IMR-90 (cell line): ENCODE measurements at regions not wholly inside any gene's neighbourhood (a gene's known extent, or its start where the extent isn't known, plus 50 kb on each side); places are given as distances from the start of the nearest gene placed in this dataset.

Experiments used
- ATAC-seq: fragments of 200-7000 bp; cut with Tn5 transposase; 2 replicates; pipeline ENCODE4 v1.9.1; 2020; ENCODE audit warnings: low read depth, mild to moderate bottlenecking, moderate library complexity
- BruUV-seq: library from RNA; stranded (reverse); fragments of 400-500 nt; replicated peaks from 2 replicates; lab custom pipeline; 2021; lab: Mats Ljungman, UMichigan
- CTCF ChIA-PET: fragments of 300-600 bp; formaldehyde crosslinking; extraction: SDS; loops from one replicate; lab custom pipeline; 2021; ENCODE audit warnings: antibody characterized with exemption; lab: Yijun Ruan, JAX
- POLR2A ChIA-PET: fragments of 300-600 bp; sonication (Branson Sonifier 250); formaldehyde crosslinking; loops from one replicate; lab custom pipeline; 2022; ENCODE audit warnings: antibody characterized with exemption; ENCODE audit not compliant: unreplicated experiment; lab: Charles Lee
- DNase-seq: peaks from one replicate; pipeline ENCODE4 v3.0.0; 2013
- H2AFZ ChIP-seq: replicated peaks from 2 replicates; pipeline ENCODE3; 2013; ENCODE audit warnings: low read length, mild to moderate bottlenecking; ENCODE audit not compliant: poor library complexity
- H2AK5ac ChIP-seq: 2 replicates; pipeline ENCODE4 v1.6.1; 2013; ENCODE audit warnings: low read depth, low read length, inconsistent platforms
- H2AK9ac ChIP-seq: replicated peaks from 2 replicates; pipeline ENCODE3; 2013; ENCODE audit warnings: mild to moderate bottlenecking, low read depth, low read length, moderate library complexity; ENCODE audit not compliant: poor library complexity
- H2BK120ac ChIP-seq: 2 replicates; pipeline ENCODE4 v1.6.1; 2013; ENCODE audit warnings: low read depth, low read length, inconsistent platforms
- H2BK15ac ChIP-seq: 3 replicates; pipeline ENCODE4 v1.6.1; 2013; ENCODE audit warnings: low read depth, low read length, inconsistent platforms
- H2BK20ac ChIP-seq: 2 replicates; pipeline ENCODE4 v1.6.1; 2013; ENCODE audit warnings: low read depth, mild to moderate bottlenecking, inconsistent platforms, low read length, moderate library complexity
- H2BK5ac ChIP-seq: 2 replicates; pipeline ENCODE4 v1.6.1; 2013; ENCODE audit warnings: mild to moderate bottlenecking, low read depth, low read length, inconsistent platforms; ENCODE audit not compliant: poor library complexity, severe bottlenecking
- H3K14ac ChIP-seq: replicated peaks from 2 replicates; pipeline ENCODE4 v1.6.1; 2013; ENCODE audit warnings: low read depth, low read length, inconsistent platforms
- H3K18ac ChIP-seq: 2 replicates; pipeline ENCODE4 v1.6.1; 2013; ENCODE audit warnings: low read depth, low read length, control low read depth
- H3K23ac ChIP-seq: 2 replicates; pipeline ENCODE4 v1.6.1; 2013; ENCODE audit warnings: low read depth, low read length, inconsistent platforms
- H3K27ac ChIP-seq: 2 replicates; pipeline ENCODE4 v1.5.1; 2013; ENCODE audit warnings: mild to moderate bottlenecking, control low read depth, low read length; ENCODE audit not compliant: insufficient read depth
- H3K27me3 ChIP-seq: 2 replicates; pipeline ENCODE4 v1.6.1; 2013; ENCODE audit warnings: low read length; ENCODE audit not compliant: control insufficient read depth, insufficient read depth
- H3K36me3 ChIP-seq: 2 replicates; pipeline ENCODE4 v1.6.1; 2013; ENCODE audit warnings: low read length, mixed read lengths; ENCODE audit not compliant: control insufficient read depth, insufficient read depth
- H3K4ac ChIP-seq: 2 replicates; pipeline ENCODE4 v1.6.1; 2013; ENCODE audit warnings: low read depth, low read length, inconsistent platforms
- H3K4me1 ChIP-seq: 2 replicates; pipeline ENCODE4 v1.6.1; 2013; ENCODE audit warnings: low read length, mixed read lengths; ENCODE audit not compliant: control insufficient read depth, insufficient read depth
- H3K4me2 ChIP-seq: 2 replicates; pipeline ENCODE4 v1.6.1; 2013; ENCODE audit warnings: low read depth, mild to moderate bottlenecking, control low read depth, low read length, moderate library complexity
- H3K4me3 ChIP-seq: 2 replicates; pipeline ENCODE4 v1.5.1; 2013; ENCODE audit warnings: low read depth, mild to moderate bottlenecking, control low read depth, low read length, moderate library complexity; ENCODE audit not compliant: insufficient read depth
- H3K56ac ChIP-seq: 2 replicates; pipeline ENCODE4 v1.6.1; 2013; ENCODE audit warnings: low read length, inconsistent platforms; ENCODE audit not compliant: insufficient read depth; ENCODE audit errors: extremely low read depth
- H3K79me1 ChIP-seq, 2 experiments: 2 replicates each; pipeline ENCODE4 v1.6.1; 2013; ENCODE audit warnings: low read length in 2 of 2, inconsistent platforms in 1 of 2, low read depth in 1 of 2
- H3K9ac ChIP-seq: 2 replicates; pipeline ENCODE4 v1.6.1; 2013; ENCODE audit warnings: low read depth, low read length, control low read depth
- H3K9me1 ChIP-seq: 2 replicates; pipeline ENCODE4 v1.6.1; 2013; ENCODE audit warnings: low read length, inconsistent platforms; ENCODE audit not compliant: insufficient read depth
- H3K9me3 ChIP-seq: 2 replicates; pipeline ENCODE4 v1.6.1; 2013; ENCODE audit warnings: low read length; ENCODE audit not compliant: control insufficient read depth, insufficient read depth
- H4K20me1 ChIP-seq: 2 replicates; pipeline ENCODE4 v1.6.1; 2013; ENCODE audit warnings: low read length, inconsistent platforms; ENCODE audit not compliant: insufficient read depth
- H4K5ac ChIP-seq: 2 replicates; pipeline ENCODE4 v1.6.1; 2013; ENCODE audit warnings: mild to moderate bottlenecking, low read depth, low read length, control low read depth
- H4K8ac ChIP-seq, 2 experiments: 2 replicates each; pipeline ENCODE4 v1.6.1; 2013; ENCODE audit warnings: low read depth in 2 of 2, low read length in 2 of 2, control low read depth in 1 of 2, inconsistent platforms in 1 of 2
- H4K91ac ChIP-seq: 2 replicates; pipeline ENCODE4 v1.6.1; 2013; ENCODE audit warnings: low read depth, low read length, inconsistent platforms; ENCODE audit not compliant: insufficient read depth
- BHLHE40 ChIP-seq: fragments of 150-350 bp; IDR thresholded peaks from 2 replicates; pipeline ENCODE4 v1.6.1; 2016; ENCODE audit warnings: mild to moderate bottlenecking, low read depth, low read length
- CEBPB ChIP-seq: IDR thresholded peaks from 2 replicates; pipeline ENCODE4 v1.6.1; 2012; ENCODE audit warnings: low read depth, low read length, improper control_type of control experiment
- CHD1 ChIP-seq: IDR thresholded peaks from 2 replicates; pipeline ENCODE4 v1.6.1; 2012; ENCODE audit warnings: low read depth, low read length, improper control_type of control experiment
- CTCF ChIP-seq: conservative IDR thresholded peaks from 2 replicates; pipeline ENCODE4 v1.5.1; 2012; ENCODE audit warnings: mild to moderate bottlenecking, low read depth, low read length, improper control_type of control experiment
- ELK1 ChIP-seq: fragments of 150-350 bp; IDR thresholded peaks from 2 replicates; pipeline ENCODE4 v1.6.1; 2016; ENCODE audit warnings: low read depth, mild to moderate bottlenecking, low read length, moderate library complexity, borderline replicate concordance
- FOS ChIP-seq: fragments of 150-350 bp; IDR thresholded peaks from 2 replicates; pipeline ENCODE4 v1.6.1; 2016; ENCODE audit warnings: low read depth, low read length
- MAFK ChIP-seq: IDR thresholded peaks from 2 replicates; pipeline ENCODE4 v1.6.1; 2012; ENCODE audit warnings: low read depth, low read length, improper control_type of control experiment
- MAZ ChIP-seq: IDR thresholded peaks from 2 replicates; pipeline ENCODE4 v1.6.1; 2012; ENCODE audit warnings: low read depth, mild to moderate bottlenecking, low read length, improper control_type of control experiment, moderate library complexity, borderline replicate concordance
- MXI1 ChIP-seq: IDR thresholded peaks from 2 replicates; pipeline ENCODE4 v1.6.1; 2012; ENCODE audit warnings: low read depth, mild to moderate bottlenecking, low read length, moderate library complexity, borderline replicate concordance
- NFE2L2 ChIP-seq: fragments of 150-350 bp; IDR thresholded peaks from 2 replicates; pipeline ENCODE4 v1.6.1; 2016; ENCODE audit warnings: low read depth, mild to moderate bottlenecking, low read length
- POLR2A ChIP-seq: IDR thresholded peaks from 2 replicates; pipeline ENCODE4 v1.6.1; 2012; ENCODE audit warnings: mild to moderate bottlenecking, low read depth, low read length
- RAD21 ChIP-seq: IDR thresholded peaks from 2 replicates; pipeline ENCODE4 v1.6.1; 2012; ENCODE audit warnings: low read length, improper control_type of control experiment
- RCOR1 ChIP-seq: IDR thresholded peaks from 2 replicates; pipeline ENCODE4 v1.6.1; 2012; ENCODE audit warnings: mild to moderate bottlenecking, low read length, improper control_type of control experiment; ENCODE audit not compliant: insufficient replicate concordance
- RFX5 ChIP-seq: IDR thresholded peaks from 2 replicates; pipeline ENCODE4 v1.8.0; 2012; ENCODE audit warnings: low read depth, mild to moderate bottlenecking, low read length, moderate library complexity
- SMC3 ChIP-seq: fragments of 150-350 bp; IDR thresholded peaks from 2 replicates; pipeline ENCODE4 v1.6.1; 2016; ENCODE audit warnings: low read depth, mild to moderate bottlenecking, antibody characterized with exemption, low read length, moderate library complexity
- USF2 ChIP-seq: fragments of 150-350 bp; IDR thresholded peaks from 2 replicates; pipeline ENCODE4 v1.6.1; 2017; ENCODE audit warnings: mild to moderate bottlenecking, antibody characterized with exemption, low read length, low read depth
- WGBS, 2 experiments: methylation state at CpG; one replicate each; pipeline versions ENCODE4 v1.1.5 to v1.1.7; 2013; ENCODE audit warnings: missing lambda C conversion rate in 2 of 2; ENCODE audit not compliant: insufficient read length in 1 of 2; ENCODE audit errors: extremely low coverage in 2 of 2; 5-methylcytosine and 5-hydroxymethylcytosine counted together
- dilution Hi-C: fragments of 300-500 bp; cut with HindIII; formaldehyde crosslinking; loops from one replicate; pipeline ENCODE4 v1.14.3; 2018; ENCODE audit warnings: low sequenced_read_pairs; ENCODE audit not compliant: unreplicated experiment
- in situ Hi-C: fragments of 300-500 bp; cut with MboI; formaldehyde crosslinking; loops from 3 replicates; pipeline ENCODE4 v1.14.3; 2019; ENCODE audit warnings: low sequenced_read_pairs, inconsistent platforms, mixed read lengths
- intact Hi-C: fragments of 100-400 bp; cut with micrococcal nuclease; formaldehyde crosslinking; loops from 2 replicates; pipeline ENCODE4 v1.10.0; 2022

- Histone ChIP-seq H2AK9ac (no peak overlapping the region), H3K36me3 (no peaks in the 10 kb centered on the region), H3K18ac (no peak overlapping the region), H2AK5ac (no peak overlapping the region), H3K9me1 (no peaks in the 10 kb centered on the region), H2BK120ac (no peak overlapping the region), H3K14ac (no peak overlapping the region), H4K91ac (no peak overlapping the region), H4K5ac (no peak overlapping the region), H3K56ac (no peak overlapping the region), H3K4me3 (no peak overlapping the region), H3K9me3 (no peaks in the 10 kb centered on the region), H3K9ac (no peak overlapping the region), H4K8ac (no peak overlapping the region), H2BK20ac (no peak overlapping the region), H2BK15ac (no peak overlapping the region), H3K79me1 (no peaks in the 10 kb centered on the region), H3K23ac (no peak overlapping the region), H4K20me1 (no peaks in the 10 kb centered on the region), H3K4ac (no peak overlapping the region), H2AFZ (no peak overlapping the region), H3K4me2 (no peak overlapping the region), H3K4me1 (no peaks in the 10 kb centered on the region), H2BK5ac (no peak overlapping the region), H3K27ac (no peak overlapping the region), H3K27me3 (peaks cover 10% of the 10 kb centered on the region)
- no peak for TF ChIP-seq POLR2A
- no peak for TF ChIP-seq MAZ
- no peak for TF ChIP-seq MAFK
- TF ChIP-seq USF2, result no peak
- TF ChIP-seq CHD1, result no peak
- no peak for TF ChIP-seq MXI1
- TF ChIP-seq FOS, result no peak
- no peak for TF ChIP-seq RCOR1
- TF ChIP-seq RFX5, result no peak
- no peak for TF ChIP-seq CTCF
- no peak for TF ChIP-seq RAD21
- no peak for TF ChIP-seq ELK1
- TF ChIP-seq CEBPB, result no peak
- TF ChIP-seq SMC3, result no peak
- TF ChIP-seq NFE2L2, result no peak
- no peak for TF ChIP-seq BHLHE40
- in situ Hi-C loops, result no loop called here
- intact Hi-C loops, result no loop called here
- no TSS peak for BruUV-seq
- POLR2A ChIA-PET, result no interaction called here
- no CpG with 5 or more reads among the region's 3 CpGs for WGBS, 2 experiments
- DNase-seq (no peak), ATAC-seq (no peak)
- CTCF ChIA-PET, result no interaction called here
- dilution Hi-C loops, result no loop called here
These were observed 98.8 kb upstream of the GATB start for GRCh38 chr4:151859641-151860040.
